NT2/D1 (cell line): ENCODE measurements at regions not wholly inside any gene's neighbourhood (a gene's known extent, or its start where the extent isn't known, plus 50 kb on each side); places are given as distances from the start of the nearest gene placed in this dataset.

Source experiments
- SUZ12 ChIP-seq: IDR thresholded peaks from 2 replicates; pipeline ENCODE4 v1.6.1; 2011; ENCODE audit not compliant: insufficient read length, insufficient read depth; ENCODE audit errors: extremely low read depth
- YY1 ChIP-seq: IDR thresholded peaks from 2 replicates; pipeline ENCODE4 v1.6.1; 2011; ENCODE audit not compliant: insufficient read length, insufficient read depth

GRCh38 chr11:116533186-116533825 is 239.5 kb downstream of the BUD13 start:
- TF ChIP-seq SUZ12: no peak
- no peak for TF ChIP-seq YY1
